GM12875 (cell line): ENCODE measurements at regions not wholly inside any gene's neighbourhood (a gene's known extent, or its start where the extent isn't known, plus 50 kb on each side); places are given as distances from the start of the nearest gene placed in this dataset.
"Not testable (repeated sequence)": the region's sequence is repeated elsewhere in the genome, so short reads cannot be mapped to it uniquely, and the experiment has no call there.

Source experiments
- H3K4me3 ChIP-seq: one replicate; pipeline ENCODE4 v1.5.1; 2011; ENCODE audit warnings: low read depth, low read length, control low read depth
- TF ChIP-seq, protein P1 (sequence below): IDR thresholded peaks from 2 replicates; pipeline ENCODE4 v1.5.1; 2011; ENCODE audit warnings: low read depth, mild to moderate bottlenecking, control low read depth, inconsistent platforms, low read length, moderate library complexity, borderline replicate concordance; ENCODE audit not compliant: insufficient read depth

DNA sequence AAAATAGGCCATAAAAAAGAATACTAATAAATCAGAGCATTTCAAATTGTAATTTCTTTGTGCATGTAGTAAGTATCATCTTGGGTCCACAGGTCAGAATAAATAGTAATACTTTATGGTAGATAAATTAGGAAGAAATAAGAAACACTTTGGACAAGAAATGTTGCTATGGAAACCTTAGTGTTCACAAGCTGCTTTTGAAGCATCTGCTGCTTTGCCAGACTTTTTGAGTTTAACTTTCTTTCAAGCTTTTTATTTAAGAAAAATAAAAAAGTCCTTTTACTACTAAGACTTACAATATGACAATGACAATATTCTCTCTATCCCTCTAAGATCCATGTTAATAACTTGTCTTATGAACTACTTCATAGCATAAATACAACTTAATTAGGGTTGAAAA, 690.7 kb upstream of the FSHR start:
- TF ChIP-seq, protein P1, sequence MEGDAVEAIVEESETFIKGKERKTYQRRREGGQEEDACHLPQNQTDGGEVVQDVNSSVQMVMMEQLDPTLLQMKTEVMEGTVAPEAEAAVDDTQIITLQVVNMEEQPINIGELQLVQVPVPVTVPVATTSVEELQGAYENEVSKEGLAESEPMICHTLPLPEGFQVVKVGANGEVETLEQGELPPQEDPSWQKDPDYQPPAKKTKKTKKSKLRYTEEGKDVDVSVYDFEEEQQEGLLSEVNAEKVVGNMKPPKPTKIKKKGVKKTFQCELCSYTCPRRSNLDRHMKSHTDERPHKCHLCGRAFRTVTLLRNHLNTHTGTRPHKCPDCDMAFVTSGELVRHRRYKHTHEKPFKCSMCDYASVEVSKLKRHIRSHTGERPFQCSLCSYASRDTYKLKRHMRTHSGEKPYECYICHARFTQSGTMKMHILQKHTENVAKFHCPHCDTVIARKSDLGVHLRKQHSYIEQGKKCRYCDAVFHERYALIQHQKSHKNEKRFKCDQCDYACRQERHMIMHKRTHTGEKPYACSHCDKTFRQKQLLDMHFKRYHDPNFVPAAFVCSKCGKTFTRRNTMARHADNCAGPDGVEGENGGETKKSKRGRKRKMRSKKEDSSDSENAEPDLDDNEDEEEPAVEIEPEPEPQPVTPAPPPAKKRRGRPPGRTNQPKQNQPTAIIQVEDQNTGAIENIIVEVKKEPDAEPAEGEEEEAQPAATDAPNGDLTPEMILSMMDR, result no peak
- no peak overlapping the region for H3K4me3 ChIP-seq

GRCh38 chr2:49844113-49844512, 689.8 kb upstream of the FSHR start:
- H3K4me3 ChIP-seq, result not testable (repeated sequence)

DNA sequence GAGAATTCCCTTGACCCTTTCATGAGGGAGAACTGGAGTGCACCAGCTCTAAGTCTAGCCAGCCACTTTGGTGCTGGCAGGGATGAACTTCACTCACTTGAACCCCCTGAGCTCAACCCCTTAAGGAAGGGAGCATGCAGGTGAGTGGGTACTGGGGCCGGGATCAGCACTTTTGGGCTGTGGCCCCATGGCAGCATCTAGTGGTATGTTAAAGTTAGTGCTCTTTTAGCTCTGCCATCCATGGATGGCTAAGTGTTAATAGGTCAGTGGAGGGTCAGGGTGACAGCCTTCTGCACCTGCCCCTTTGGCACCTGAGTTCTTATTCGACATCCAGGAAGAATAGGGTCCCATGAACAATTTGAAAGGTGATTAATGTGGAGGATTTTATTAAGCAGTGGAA, 689.0 kb upstream of the FSHR start:
- no peak overlapping the region for H3K4me3 ChIP-seq
- TF ChIP-seq, protein P1, result 0 out of 2 replicates have a peak, but pooled peaks have one; percentile 2

- TF ChIP-seq, protein P1, result no peak
Measured at GRCh38 chr2:49840428-49840975, 686.2 kb upstream of the FSHR start.

DNA sequence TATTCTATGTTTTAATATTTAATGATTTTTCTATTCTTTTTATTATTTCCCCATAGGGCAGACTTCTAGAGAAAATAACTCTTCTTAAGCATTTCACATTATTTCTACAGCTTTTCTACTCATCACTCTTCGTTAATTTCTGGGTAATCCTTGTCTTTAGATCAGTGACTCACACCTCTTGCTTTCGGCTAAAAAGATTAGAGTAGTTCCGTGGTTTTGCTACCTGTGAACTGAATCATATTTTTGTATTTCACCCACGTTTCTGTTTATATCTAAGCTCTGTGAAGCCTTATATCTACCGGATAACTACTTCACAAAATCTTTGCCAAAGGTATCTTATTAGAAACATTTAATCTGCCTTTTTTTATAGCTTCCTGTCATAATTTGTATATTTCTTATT, 685.5 kb upstream of the FSHR start:
- TF ChIP-seq, protein P1, result no peak
- no peak overlapping the region for H3K4me3 ChIP-seq

More at GRCh38 chr2:49840428-49840975, 686.2 kb upstream of the FSHR start:
- H3K4me3 ChIP-seq, result no peak overlapping the region

DNA sequence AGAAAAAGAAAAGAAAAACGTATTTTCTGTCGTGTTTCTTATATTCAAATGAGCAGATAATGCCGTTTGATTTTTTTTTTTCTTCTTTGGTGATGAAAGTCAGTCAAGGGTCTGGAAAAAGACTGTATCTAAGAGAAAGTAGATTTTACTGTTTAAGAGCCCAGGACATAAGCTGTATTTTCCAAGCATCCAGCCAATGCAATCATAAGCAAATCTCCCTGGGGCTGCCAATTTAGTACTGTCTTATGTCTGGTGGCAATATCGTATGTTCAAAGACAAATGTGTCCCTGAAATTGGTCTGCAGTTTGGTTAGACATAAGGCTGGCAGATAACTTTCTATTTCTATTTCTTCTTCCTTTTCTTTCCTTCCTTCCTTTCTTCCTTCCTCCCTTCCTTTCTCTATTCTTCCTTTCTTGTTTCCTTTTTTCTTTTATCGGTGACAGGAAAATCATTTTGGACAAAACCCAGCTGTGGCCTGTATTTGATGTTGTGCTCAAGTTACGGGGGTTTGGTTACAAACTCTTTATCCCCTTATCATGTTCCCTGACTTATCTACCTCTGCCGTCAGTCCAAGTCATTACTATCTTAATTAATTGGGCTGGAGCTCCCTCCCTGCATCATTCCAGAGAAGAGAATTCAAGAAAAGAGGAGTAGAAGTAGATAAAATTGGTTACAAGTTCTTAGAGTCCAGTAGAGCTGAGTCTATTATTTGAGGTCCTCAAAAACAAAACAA, 683.4 kb upstream of the FSHR start:
- TF ChIP-seq, protein P1, result no peak
- H3K4me3 ChIP-seq, result no peak overlapping the region

GRCh38 chr2:49836017-49836416, 681.7 kb upstream of the FSHR start:
- TF ChIP-seq, protein P1, result no peak
- H3K4me3 ChIP-seq, result no peak overlapping the region
